A549 (cell line): ENCODE measurements at regions not wholly inside any gene's neighbourhood (a gene's known extent, or its start where the extent isn't known, plus 50 kb on each side); places are given as distances from the start of the nearest gene placed in this dataset.

Experiments
- ATAC-seq, 2 experiments: fragments of 200-7000 bp in 1 of 2; fragments of >200 bp in 1 of 2; cut with Nextera tagmentation in 1 of 2; cut with Tn5 transposase in 1 of 2; 3 replicates each; pipeline versions ENCODE4 v1.8.0 to v1.9.1; 2018 to 2020; ENCODE audit warnings: mild to moderate bottlenecking in 1 of 2, moderate library complexity in 1 of 2
- CTCF ChIA-PET: fragments of 300-600 bp; sonication (Branson Sonifier 250); formaldehyde crosslinking; extraction: SDS; loops from one replicate; lab custom pipeline; 2021; ENCODE audit warnings: antibody characterized with exemption, inconsistent platforms; lab: Yijun Ruan, JAX
- POLR2A ChIA-PET: fragments of 350-600 bp; formaldehyde crosslinking; extraction: SDS; loops from one replicate; lab custom pipeline; 2021; ENCODE audit warnings: antibody characterized with exemption, inconsistent platforms; lab: Yijun Ruan, JAX
- DNase-seq, 2 experiments: peaks; one replicate each; pipeline versions ENCODE4 v3.0.0 to v3.0.0-alpha.2; 2011 to 2016; ENCODE audit warnings: low read depth in 1 of 2, low spot score in 1 of 2
- FAIRE-seq: peaks from 2 replicates; lab custom pipeline; 2011; peaks lifted over from hg19 to GRCh38; lab: Jason Lieb, UNC
- H3K27ac ChIP-seq, 2 experiments: fragments of >200 bp; sonication (Bioruptor Twin); formaldehyde crosslinking; 3 replicates each; pipeline ENCODE4 v1.5.1; 2016 to 2017
- H3K4me1 ChIP-seq: fragments of >200 bp; sonication (Bioruptor Twin); formaldehyde crosslinking; 3 replicates; pipeline ENCODE4 v1.6.1; 2016
- H3K4me2 ChIP-seq: fragments of >200 bp; sonication (Bioruptor Twin); formaldehyde crosslinking; 3 replicates; pipeline ENCODE4 v1.6.1; 2016
- H3K4me3 ChIP-seq: fragments of >200 bp; sonication (Bioruptor Twin); formaldehyde crosslinking; 3 replicates; pipeline ENCODE4 v1.5.1; 2016
- H3K9me3 ChIP-seq: fragments of >200 bp; sonication (Bioruptor Twin); formaldehyde crosslinking; 3 replicates; pipeline ENCODE4 v1.6.1; 2016
- CEBPB ChIP-seq, 2 experiments: fragments of >200 bp in 1 of 2; sonication (Bioruptor Twin) in 1 of 2; formaldehyde crosslinking in 1 of 2; IDR thresholded peaks; 2 replicates each; pipeline ENCODE4 v1.6.1; 2012 to 2016
- CHD2 ChIP-seq: fragments of 150-350 bp; IDR thresholded peaks from 2 replicates; pipeline ENCODE4 v1.6.1; 2014; ENCODE audit warnings: low read length; ENCODE audit not compliant: partially characterized antibody
- EHF ChIP-seq: fragments of 250-450 bp; sonication (Bioruptor Pico); IDR thresholded peaks from 2 replicates; pipeline ENCODE4 v1.5.0; 2020; ENCODE audit warnings: mild to moderate bottlenecking
- EP300 ChIP-seq, 2 experiments: fragments of >200 bp; sonication (Bioruptor Twin); formaldehyde crosslinking; IDR thresholded peaks; 2 replicates in 1 of 2; 3 replicates in 1 of 2; pipeline ENCODE4 v1.6.1; 2016 to 2017
- FOSB ChIP-seq: fragments of 250-450 bp; sonication (Bioruptor Pico); IDR thresholded peaks from 2 replicates; pipeline ENCODE4 v1.5.0; 2020; ENCODE audit warnings: mild to moderate bottlenecking, moderate library complexity
- HEYL ChIP-seq: fragments of 250-450 bp; sonication (Bioruptor Pico); IDR thresholded peaks from 2 replicates; pipeline ENCODE4 v1.8.0; 2021; ENCODE audit warnings: mild to moderate bottlenecking, moderate library complexity
- JUN ChIP-seq, 2 experiments: fragments of >200 bp; sonication (Bioruptor Twin); formaldehyde crosslinking; IDR thresholded peaks; 2 replicates in 1 of 2; 3 replicates in 1 of 2; pipeline ENCODE4 v1.6.1; 2016 to 2017
- KDM5A ChIP-seq: fragments of 200-600 bp; sonication (generic); IDR thresholded peaks from 2 replicates; pipeline ENCODE4 v1.6.1; 2016; ENCODE audit warnings: antibody characterized with exemption, mild to moderate bottlenecking
- MYC ChIP-seq: IDR thresholded peaks from 2 replicates; pipeline ENCODE4 v1.6.1; 2012; ENCODE audit warnings: mild to moderate bottlenecking, inconsistent platforms, low read length, improper control_type of control experiment, borderline replicate concordance
- NFE2L2 ChIP-seq: fragments of 150-350 bp; conservative IDR thresholded peaks from 2 replicates; pipeline ENCODE4 v1.6.1; 2014; ENCODE audit warnings: low read length
- NPAS2 ChIP-seq: fragments of 250-450 bp; sonication (Bioruptor Pico); IDR thresholded peaks from 2 replicates; pipeline ENCODE4 v1.8.0; 2022; ENCODE audit warnings: mild to moderate bottlenecking, moderate library complexity, borderline replicate concordance
- PBX3 ChIP-seq: IDR thresholded peaks from 2 replicates; pipeline ENCODE4 v1.6.1; 2012
- POLR2A ChIP-seq: IDR thresholded peaks from 2 replicates; pipeline ENCODE4 v1.6.1; 2012; ENCODE audit warnings: mild to moderate bottlenecking, low read length
- POLR2AphosphoS2 ChIP-seq: conservative IDR thresholded peaks from 2 replicates; pipeline ENCODE4 v1.6.1; 2012; ENCODE audit warnings: low read length, improper control_type of control experiment, inconsistent platforms
- RAD21 ChIP-seq, 2 experiments: fragments of >200 bp in 1 of 2; sonication (Bioruptor Twin) in 1 of 2; formaldehyde crosslinking in 1 of 2; IDR thresholded peaks in 1 of 2; conservative IDR thresholded peaks in 1 of 2; 2 replicates in 1 of 2; 3 replicates in 1 of 2; pipeline ENCODE4 v1.6.1; 2012 to 2018; ENCODE audit warnings: inconsistent platforms in 1 of 2
- RFX5 ChIP-seq: fragments of 450-650 bp; IDR thresholded peaks from 2 replicates; pipeline ENCODE4 v1.7.1; 2014; ENCODE audit warnings: antibody characterized with exemption, mild to moderate bottlenecking, moderate library complexity
- RNF2 ChIP-seq: fragments of 200-600 bp; sonication (generic); IDR thresholded peaks from 2 replicates; pipeline ENCODE4 v1.6.1; 2016; ENCODE audit warnings: low read depth, mild to moderate bottlenecking, antibody characterized with exemption, moderate library complexity, borderline replicate concordance
- SREBF2 ChIP-seq: fragments of 450-650 bp; IDR thresholded peaks from 2 replicates; pipeline ENCODE4 v1.6.1; 2014; ENCODE audit warnings: mild to moderate bottlenecking, moderate library complexity
- ZFP36 ChIP-seq: fragments of 450-650 bp; IDR thresholded peaks from 2 replicates; pipeline ENCODE4 v1.6.1; 2014; ENCODE audit warnings: borderline replicate concordance; ENCODE audit not compliant: partially characterized antibody
- ZNF302 ChIP-seq: fragments of 250-450 bp; sonication (Bioruptor Pico); IDR thresholded peaks from 2 replicates; pipeline ENCODE4 v1.9.0; 2021; ENCODE audit warnings: inconsistent platforms, mild to moderate bottlenecking, moderate library complexity
- ZSCAN20 ChIP-seq: fragments of 250-450 bp; sonication (Bioruptor Pico); IDR thresholded peaks from 2 replicates; pipeline ENCODE4 v1.8.0; 2022; ENCODE audit warnings: mild to moderate bottlenecking, moderate library complexity
- WGBS: methylation state at CpG from one replicate; pipeline ENCODE4 v1.1.6; 2017; ENCODE audit errors: missing lambda C conversion rate; 5-methylcytosine and 5-hydroxymethylcytosine counted together

GRCh38 chr2:122029456-122029855 lies 274.0 kb downstream of the TSN start:
- WGBS: 46% methylated on average over 7 of the region's 7 CpGs

GRCh38 chr2:122029945-122030344 lies 274.5 kb downstream of the TSN start:
- H3K4me3 ChIP-seq: no peak overlapping the region
- no peak for FAIRE-seq
- TF ChIP-seq EHF (CRISPR knock-in tag) (no peak), JUN (IDR thresholded peaks at IDR 0.05) (no peak), NPAS2 (CRISPR knock-in tag) (no peak), MYC (no peak), ZNF302 (CRISPR knock-in tag) (no peak), CEBPB (IDR thresholded peaks at IDR 0.05) (no peak), FOSB (CRISPR knock-in tag) (no peak), SREBF2 (no peak), KDM5A (no peak), POLR2A (no peak)
- TF ChIP-seq, all 56 proteins: peak for 0
- DNase-seq: no peak
- no peaks in the 10 kb centered on the region for H3K9me3 ChIP-seq
- H3K4me1 ChIP-seq: no peaks in the 10 kb centered on the region
- H3K27ac ChIP-seq: no peak overlapping the region
- CTCF ChIA-PET: interaction anchor here (1.3 kb wide), 1 partner anchor 55 kb away, joined by 3 read pairs; no protein-coding TSS in a partner anchor
- ATAC-seq: no peak
- WGBS: 8% methylated on average over 3 of the region's 3 CpGs
- POLR2A ChIA-PET: no interaction called here
- no peak overlapping the region for H3K4me2 ChIP-seq

More at GRCh38 chr2:122029456-122029855, 274.0 kb downstream of the TSN start:
- Histone ChIP-seq H3K4me3 (no peak overlapping the region), H3K27ac (no peak overlapping the region), H3K4me1 (no peaks in the 10 kb centered on the region), H3K4me2 (no peak overlapping the region), H3K9me3 (no peaks in the 10 kb centered on the region)
- CTCF ChIA-PET: interaction anchor here (1.3 kb wide), 1 partner anchor 54 kb away, joined by 3 read pairs; no protein-coding TSS in a partner anchor
- POLR2A ChIA-PET: no interaction called here
- FAIRE-seq (no peak), ATAC-seq (no peak), DNase-seq (no peak)
- TF ChIP-seq HEYL (CRISPR knock-in tag): no peak
- no peak for TF ChIP-seq NFE2L2
- TF ChIP-seq ZSCAN20 (CRISPR knock-in tag): no peak

- WGBS: 11% methylated on average over 9 of the region's 10 CpGs
- Histone ChIP-seq H3K4me1 (no peaks in the 10 kb centered on the region), H3K4me3 (no peak overlapping the region), H3K27ac (no peak overlapping the region), H3K9me3 (no peaks in the 10 kb centered on the region), H3K4me2 (no peak overlapping the region)
- ATAC-seq (0 out of 6 replicates have a peak, but pooled peaks of 1 of the 2 experiments have one; percentile 43), DNase-seq (no peak), FAIRE-seq (no peak)
- CTCF ChIA-PET: no interaction called here
- TF ChIP-seq NPAS2 (CRISPR knock-in tag) (no peak), ZFP36 (no peak), EHF (CRISPR knock-in tag) (no peak), RFX5 (no peak), CHD2 (no peak), ZNF302 (CRISPR knock-in tag) (no peak), PBX3 (no peak), RAD21 (conservative IDR thresholded peaks at IDR 0.05 in 1 of 2, IDR thresholded peaks at IDR 0.05 in 1 of 2) (no peak)
- POLR2A ChIA-PET: no interaction called here
These were observed 276.3 kb downstream of the TSN start for GRCh38 chr2:122031544-122032263.

- ATAC-seq (no peak), FAIRE-seq (no peak)
- Histone ChIP-seq H3K27ac (no peak overlapping the region), H3K4me2 (no peak overlapping the region), H3K4me3 (no peak overlapping the region), H3K4me1 (no peaks in the 10 kb centered on the region)
- POLR2A ChIA-PET: no interaction called here
- 25% methylated on average over 6 of the region's 6 CpGs for WGBS
- no peak for TF ChIP-seq POLR2AphosphoS2
- no peak for TF ChIP-seq EP300 (IDR thresholded peaks at IDR 0.05)
- TF ChIP-seq JUN (IDR thresholded peaks at IDR 0.05): no peak
- no peak for TF ChIP-seq RNF2
- TF ChIP-seq, all 56 proteins: peak for 0
- no peaks in the 10 kb centered on the region for H3K9me3 ChIP-seq
- no peak for DNase-seq
- CTCF ChIA-PET: no interaction called here
These were observed 276.8 kb downstream of the TSN start for GRCh38 chr2:122032264-122032645.
